Vagina (tissue), 2 donors: ENCODE measurements at regions not wholly inside any gene's neighbourhood (a gene's known extent, or its start where the extent isn't known, plus 50 kb on each side); places are given as distances from the start of the nearest gene placed in this dataset.
"Not testable (repeated sequence)": the region's sequence is repeated elsewhere in the genome, so short reads cannot be mapped to it uniquely, and the experiment has no call there.

Experiments
- DNase-seq, 2 donors: peaks; one replicate each; pipeline ENCODE4 v3.0.0-alpha.2; 2017; ENCODE audit errors: extremely low spot score in 2 of 2
- H3K27ac ChIP-seq: fragments of 200-600 bp; sonication (generic); one replicate; pipeline ENCODE4 v1.5.1; 2019
- H3K27me3 ChIP-seq: fragments of 200-600 bp; sonication (generic); one replicate; pipeline ENCODE4 v1.5.1; 2019
- H3K36me3 ChIP-seq, 2 donors: fragments of 200-600 bp; sonication (generic); one replicate each; pipeline ENCODE4 v1.5.1; 2017 to 2019
- H3K4me1 ChIP-seq: fragments of 200-600 bp; sonication (generic); one replicate; pipeline ENCODE4 v1.5.1; 2019
- H3K4me3 ChIP-seq, 2 donors: fragments of 200-600 bp; sonication (generic); 1 replicate in 1 of 2; 2 replicates in 1 of 2; pipeline ENCODE4 v1.5.1; 2016 to 2019
- H3K9me3 ChIP-seq: fragments of 200-600 bp; sonication (generic); one replicate; pipeline ENCODE4 v1.5.1; 2019
- POLR2A ChIP-seq, 2 donors: fragments of 450-650 bp; IDR thresholded peaks; one replicate each; pipeline ENCODE4 v1.6.1; 2017; ENCODE audit warnings: antibody characterized with exemption in 2 of 2, mild to moderate bottlenecking in 2 of 2, moderate library complexity in 2 of 2
- POLR2AphosphoS5 ChIP-seq, 2 donors: sonication (generic); formaldehyde crosslinking; IDR thresholded peaks; one replicate each; pipeline ENCODE4 v1.9.0; 2017; ENCODE audit warnings: antibody characterized with exemption in 2 of 2, mild to moderate bottlenecking in 2 of 2, low read depth in 1 of 2; ENCODE audit not compliant: insufficient read depth in 1 of 2
- intact Hi-C: fragments of 100-400 bp; cut with DNase I; formaldehyde crosslinking; loops from one replicate; pipeline ENCODE4 v1.15.1; 2023
- TF ChIP-seq, protein P1 (sequence below), 3 experiments: fragments of 450-650 bp in 2 of 3; fragments of 200-600 bp in 1 of 3; sonication (generic) in 1 of 3; IDR thresholded peaks; one replicate each; pipeline ENCODE4 v1.5.1; 2017 to 2019; ENCODE audit warnings: antibody characterized with exemption in 3 of 3, mild to moderate bottlenecking in 2 of 3, moderate library complexity in 2 of 3

- no peaks in the 10 kb centered on the region for H3K27me3 ChIP-seq
- H3K4me3 ChIP-seq: no peak overlapping the region
- no peaks in the 10 kb centered on the region for H3K4me1 ChIP-seq
- intact Hi-C loops: no loop called here
- H3K9me3 ChIP-seq: no peaks in the 10 kb centered on the region
- no peak overlapping the region for H3K27ac ChIP-seq
- H3K36me3 ChIP-seq: no peaks in the 10 kb centered on the region
- no peak for DNase-seq
- TF ChIP-seq, protein P1, sequence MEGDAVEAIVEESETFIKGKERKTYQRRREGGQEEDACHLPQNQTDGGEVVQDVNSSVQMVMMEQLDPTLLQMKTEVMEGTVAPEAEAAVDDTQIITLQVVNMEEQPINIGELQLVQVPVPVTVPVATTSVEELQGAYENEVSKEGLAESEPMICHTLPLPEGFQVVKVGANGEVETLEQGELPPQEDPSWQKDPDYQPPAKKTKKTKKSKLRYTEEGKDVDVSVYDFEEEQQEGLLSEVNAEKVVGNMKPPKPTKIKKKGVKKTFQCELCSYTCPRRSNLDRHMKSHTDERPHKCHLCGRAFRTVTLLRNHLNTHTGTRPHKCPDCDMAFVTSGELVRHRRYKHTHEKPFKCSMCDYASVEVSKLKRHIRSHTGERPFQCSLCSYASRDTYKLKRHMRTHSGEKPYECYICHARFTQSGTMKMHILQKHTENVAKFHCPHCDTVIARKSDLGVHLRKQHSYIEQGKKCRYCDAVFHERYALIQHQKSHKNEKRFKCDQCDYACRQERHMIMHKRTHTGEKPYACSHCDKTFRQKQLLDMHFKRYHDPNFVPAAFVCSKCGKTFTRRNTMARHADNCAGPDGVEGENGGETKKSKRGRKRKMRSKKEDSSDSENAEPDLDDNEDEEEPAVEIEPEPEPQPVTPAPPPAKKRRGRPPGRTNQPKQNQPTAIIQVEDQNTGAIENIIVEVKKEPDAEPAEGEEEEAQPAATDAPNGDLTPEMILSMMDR (IDR thresholded peaks at IDR 0.05): no peak
- TF ChIP-seq POLR2AphosphoS5 (IDR thresholded peaks at IDR 0.05; ENCODE audit: insufficient read depth in 1 of 2, low read depth in 1 of 2) (no peak), POLR2A (IDR thresholded peaks at IDR 0.05) (no peak)
Observed at GRCh38 chr13:108082481-108082880, 132.9 kb downstream of the LIG4 start.

GRCh38 chr13:108077284-108077683 lies 138.1 kb downstream of the LIG4 start:
- TF ChIP-seq POLR2AphosphoS5 (IDR thresholded peaks at IDR 0.05; ENCODE audit: insufficient read depth in 1 of 2, low read depth in 1 of 2): no peak
- TF ChIP-seq POLR2A (IDR thresholded peaks at IDR 0.05): no peak
- TF ChIP-seq, protein P1 (IDR thresholded peaks at IDR 0.05): no peak
- Histone ChIP-seq H3K4me1 (no peaks in the 10 kb centered on the region), H3K9me3 (no peaks in the 10 kb centered on the region), H3K4me3 (no peak overlapping the region), H3K27ac (no peak overlapping the region), H3K36me3 (no peaks in the 10 kb centered on the region), H3K27me3 (no peaks in the 10 kb centered on the region)
- no peak for DNase-seq
- intact Hi-C loops: no loop called here

- H3K4me1 ChIP-seq, H3K9me3 ChIP-seq, H3K36me3 ChIP-seq, H3K27ac ChIP-seq, DNase-seq, intact Hi-C loops, H3K27me3 ChIP-seq, H3K4me3 ChIP-seq: not testable (repeated sequence)
Observed at GRCh38 chr13:108074429-108074828, 140.9 kb downstream of the LIG4 start.

DNA sequence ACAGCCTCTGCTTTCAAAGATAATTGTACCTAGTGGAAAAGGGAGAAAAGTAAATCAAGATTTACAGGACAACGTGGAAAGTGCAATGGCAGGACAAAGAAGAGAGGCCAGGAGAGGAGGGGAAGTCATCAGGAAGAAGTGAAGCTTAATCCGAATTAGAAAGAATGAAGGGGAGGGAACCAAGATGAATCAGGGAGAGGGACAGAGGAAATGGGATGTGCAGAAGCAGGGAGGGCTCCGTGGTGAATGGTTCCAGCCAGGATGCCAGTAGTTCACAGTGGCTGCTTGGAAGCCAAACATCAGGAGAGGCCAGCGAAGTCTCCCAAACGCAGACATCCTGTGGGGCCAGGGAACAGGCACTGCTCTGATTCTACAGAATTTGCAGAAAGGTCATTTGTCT lies 144.4 kb downstream of the LIG4 start:
- Histone ChIP-seq H3K27me3 (no peaks in the 10 kb centered on the region), H3K4me1 (no peaks in the 10 kb centered on the region), H3K4me3 (no peak overlapping the region), H3K27ac (no peak overlapping the region), H3K9me3 (no peaks in the 10 kb centered on the region), H3K36me3 (no peaks in the 10 kb centered on the region)
- intact Hi-C loops: no loop called here
- no peak for DNase-seq
- TF ChIP-seq POLR2AphosphoS5 (IDR thresholded peaks at IDR 0.05; ENCODE audit: insufficient read depth in 1 of 2, low read depth in 1 of 2) (no peak), POLR2A (IDR thresholded peaks at IDR 0.05) (no peak)
- TF ChIP-seq, protein P1 (IDR thresholded peaks at IDR 0.05): no peak

- Histone ChIP-seq H3K27ac (no peak overlapping the region), H3K27me3 (no peaks in the 10 kb centered on the region), H3K36me3 (no peaks in the 10 kb centered on the region), H3K4me3 (no peak overlapping the region), H3K9me3 (no peaks in the 10 kb centered on the region), H3K4me1 (no peaks in the 10 kb centered on the region)
- intact Hi-C loops: no loop called here
- DNase-seq: no peak
- TF ChIP-seq, protein P1 (IDR thresholded peaks at IDR 0.05): no peak
- TF ChIP-seq POLR2AphosphoS5 (IDR thresholded peaks at IDR 0.05; ENCODE audit: insufficient read depth in 1 of 2, low read depth in 1 of 2): no peak
- TF ChIP-seq POLR2A (IDR thresholded peaks at IDR 0.05): no peak
Observed at GRCh38 chr13:108070491-108070890, 144.8 kb downstream of the LIG4 start.
